GM23248 (cell line): ENCODE measurements at regions not wholly inside any gene's neighbourhood (a gene's known extent, or its start where the extent isn't known, plus 50 kb on each side); places are given as distances from the start of the nearest gene placed in this dataset.

Experiments used
- EZH2 ChIP-seq: fragments of 200-600 bp; sonication (generic); IDR thresholded peaks from 2 replicates; pipeline ENCODE4 v1.6.1; 2018; ENCODE audit warnings: antibody characterized with exemption, mild to moderate bottlenecking; ENCODE audit not compliant: insufficient read depth, poor library complexity, severe bottlenecking
- EZH2phosphoT487 ChIP-seq: fragments of 200-600 bp; sonication (generic); IDR thresholded peaks from 2 replicates; pipeline ENCODE4 v1.6.1; 2018; ENCODE audit warnings: antibody characterized with exemption, moderate library complexity, mild to moderate bottlenecking, low read depth; ENCODE audit not compliant: insufficient read depth

GRCh38 chr6:40295251-40295950, 291.8 kb downstream of the LRFN2 start:
- TF ChIP-seq EZH2 (no peak), EZH2phosphoT487 (no peak)
